ENCODE measurements at regions not wholly inside any gene's neighbourhood (a gene's known extent, or its start where the extent isn't known, plus 50 kb on each side); places are given as distances from the start of the nearest gene placed in this dataset.
A peak's percentile ranks its signal among the peaks of the same experiment; 100 is the strongest.

GRCh38 chr14:51185180-51185579, 54.9 kb upstream of the TMX1 start (continued):
- no peak for TF ChIP-seq BRD9 (IDR thresholded peaks at IDR 0.05; ENCODE audit: low read depth, partially characterized antibody)
- TF ChIP-seq NEUROD1 (IDR thresholded peaks at IDR 0.05; ENCODE audit: borderline replicate concordance, low read depth, low read length, partially characterized antibody), result no peak
- no peak for TF ChIP-seq ZNF76 (CRISPR knock-in tag; IDR thresholded peaks at IDR 0.05; ENCODE audit: borderline replicate concordance)
- TF ChIP-seq CHD2 (IDR thresholded peaks at IDR 0.05; ENCODE audit: low read depth, low read length), result 0 out of 2 replicates have a peak, but pooled peaks have one; percentile 34
- TF ChIP-seq HMGN3 (IDR thresholded peaks at IDR 0.05; ENCODE audit: borderline replicate concordance, extremely low read depth, insufficient read length, low read depth, low read length), result no peak
- TF ChIP-seq PYGO2 (tag; IDR thresholded peaks at IDR 0.05), result no peak
- peak; percentile 70 for TF ChIP-seq ZNF316 (IDR thresholded peaks at IDR 0.05)
- no peak for TF ChIP-seq FOXJ2 (tag; IDR thresholded peaks at IDR 0.05)

DNA sequence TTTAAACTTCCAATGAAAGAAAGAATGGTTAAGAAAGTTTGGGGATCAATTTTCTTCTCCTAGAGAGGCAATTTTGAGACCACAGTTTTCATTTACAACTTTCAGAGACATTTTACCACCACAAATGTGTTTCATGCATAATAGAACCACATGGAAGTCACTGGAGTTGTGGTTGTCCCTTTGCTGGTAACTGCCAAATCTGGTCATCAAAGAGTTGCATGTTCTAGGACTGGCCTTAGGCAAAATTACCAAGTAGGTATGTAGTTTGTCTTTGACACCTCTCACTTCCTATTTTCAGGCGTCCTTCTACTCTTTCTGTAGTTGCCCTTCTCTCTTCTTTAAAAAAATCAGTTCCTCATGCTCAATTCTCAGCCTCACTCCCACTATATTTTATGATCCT, 54.3 kb upstream of the TMX1 start:
- H3K79me2 ChIP-seq (ENCODE audit: control insufficient read depth, insufficient read depth, low read length), result no peaks in the 10 kb centered on the region
- POLR2A ChIA-PET, result no interaction called here
- H3K4me1 ChIP-seq (replicated peaks in 1 of 2; ENCODE audit: control insufficient read depth in 2 of 2, insufficient read depth in 2 of 2, low read length in 2 of 2), result no peaks in the 10 kb centered on the region
- CTCF ChIA-PET (ENCODE audit: low intra/inter-chr PET ratio), result no interaction called here
- H4K20me1 ChIP-seq (replicated peaks; ENCODE audit: control insufficient read depth, insufficient read depth, low read length), result no peaks in the 10 kb centered on the region
- ATAC-seq (no peak), FAIRE-seq (no peak), DNase-seq (ENCODE audit: extremely low read depth in 1 of 4, low spot score in 3 of 4) (no peak)
- no TSS peak for BruUV-seq (replicated peaks)
- WGBS (ENCODE audit: insufficient coverage, low coverage, missing lambda C conversion rate), result 0% methylated on average over 1 of the region's 1 CpG
- H3K4me2 ChIP-seq (ENCODE audit: insufficient read depth, low read length), result no peak overlapping the region
- no peak overlapping the region for H3K27ac ChIP-seq (ENCODE audit: extremely low read depth, low read depth, low read length)
- H2AFZ ChIP-seq (ENCODE audit: low read depth, low read length), result no peak overlapping the region
- H3K9me3 ChIP-seq (replicated peaks; ENCODE audit: control insufficient read depth, insufficient read depth, low read depth, low read length), result no peaks in the 10 kb centered on the region
- intact Hi-C loops (cut with micrococcal nuclease), result no loop called here
- H3K4me3 ChIP-seq, result no peak overlapping the region
- no peaks in the 10 kb centered on the region for H3K9me1 ChIP-seq (ENCODE audit: control insufficient read depth, insufficient read depth, low read length)
- H3K27me3 ChIP-seq (ENCODE audit: control insufficient read depth in 2 of 2, insufficient read depth in 2 of 2, low read length in 2 of 2), result no peaks in the 10 kb centered on the region
- in situ Hi-C loops (cut with MboI), result no loop called here
- no peak overlapping the region for H3K9ac ChIP-seq (ENCODE audit: insufficient read depth in 1 of 2, low read depth in 2 of 2, low read length in 2 of 2)
- TF ChIP-seq ZEB2 (IDR thresholded peaks at IDR 0.05) (no peak), KDM1A (IDR thresholded peaks at IDR 0.05) (no peak), MBD2 (IDR thresholded peaks at IDR 0.05; ENCODE audit: borderline replicate concordance, low read depth) (no peak), PHF21A (IDR thresholded peaks at IDR 0.05; ENCODE audit: borderline replicate concordance, low read depth) (no peak), FOXJ3 (CRISPR knock-in tag; IDR thresholded peaks at IDR 0.05) (no peak), KDM4B (IDR thresholded peaks at IDR 0.05; ENCODE audit: borderline replicate concordance in 2 of 2, low read depth in 1 of 2) (no peak), ZNF174 (CRISPR knock-in tag; IDR thresholded peaks at IDR 0.05) (no peak), BRD4 (IDR thresholded peaks at IDR 0.05) (no peak), ZNF77 (CRISPR knock-in tag; IDR thresholded peaks at IDR 0.05) (no peak), PKNOX1 (IDR thresholded peaks at IDR 0.05) (no peak), HLTF (IDR thresholded peaks at IDR 0.05) (no peak), TCF7 (IDR thresholded peaks at IDR 0.05; ENCODE audit: borderline replicate concordance) (no peak), MEIS2 (IDR thresholded peaks at IDR 0.05; ENCODE audit: partially characterized antibody) (no peak), CCNT2 (IDR thresholded peaks at IDR 0.05; ENCODE audit: borderline replicate concordance, extremely low read depth, insufficient read length, low read depth, low read length) (no peak)
- TF ChIP-seq, protein P1, sequence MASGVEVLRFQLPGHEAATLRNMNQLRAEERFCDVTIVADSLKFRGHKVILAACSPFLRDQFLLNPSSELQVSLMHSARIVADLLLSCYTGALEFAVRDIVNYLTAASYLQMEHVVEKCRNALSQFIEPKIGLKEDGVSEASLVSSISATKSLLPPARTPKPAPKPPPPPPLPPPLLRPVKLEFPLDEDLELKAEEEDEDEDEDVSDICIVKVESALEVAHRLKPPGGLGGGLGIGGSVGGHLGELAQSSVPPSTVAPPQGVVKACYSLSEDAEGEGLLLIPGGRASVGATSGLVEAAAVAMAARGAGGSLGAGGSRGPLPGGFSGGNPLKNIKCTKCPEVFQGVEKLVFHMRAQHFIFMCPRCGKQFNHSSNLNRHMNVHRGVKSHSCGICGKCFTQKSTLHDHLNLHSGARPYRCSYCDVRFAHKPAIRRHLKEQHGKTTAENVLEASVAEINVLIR (CRISPR knock-in tag; IDR thresholded peaks at IDR 0.05), result no peak
- H3K36me3 ChIP-seq (ENCODE audit: control insufficient read depth, insufficient read depth, low read length), result no peaks in the 10 kb centered on the region

Measured in K562 (cell line).